IMR-90 (cell line): ENCODE measurements at regions not wholly inside any gene's neighbourhood (a gene's known extent, or its start where the extent isn't known, plus 50 kb on each side); places are given as distances from the start of the nearest gene placed in this dataset.

Experiments
- ATAC-seq: fragments of 200-7000 bp; cut with Tn5 transposase; 2 replicates; pipeline ENCODE4 v1.9.1; 2020; ENCODE audit warnings: low read depth, mild to moderate bottlenecking, moderate library complexity
- BruUV-seq: library from RNA; stranded (reverse); fragments of 400-500 nt; replicated peaks from 2 replicates; lab custom pipeline; 2021; lab: Mats Ljungman, UMichigan
- CTCF ChIA-PET: fragments of 300-600 bp; formaldehyde crosslinking; extraction: SDS; loops from one replicate; lab custom pipeline; 2021; ENCODE audit warnings: antibody characterized with exemption; lab: Yijun Ruan, JAX
- POLR2A ChIA-PET: fragments of 300-600 bp; sonication (Branson Sonifier 250); formaldehyde crosslinking; loops from one replicate; lab custom pipeline; 2022; ENCODE audit warnings: antibody characterized with exemption; ENCODE audit not compliant: unreplicated experiment; lab: Charles Lee
- DNase-seq: peaks from one replicate; pipeline ENCODE4 v3.0.0; 2013
- H2AFZ ChIP-seq: replicated peaks from 2 replicates; pipeline ENCODE3; 2013; ENCODE audit warnings: low read length, mild to moderate bottlenecking; ENCODE audit not compliant: poor library complexity
- H2AK5ac ChIP-seq: 2 replicates; pipeline ENCODE4 v1.6.1; 2013; ENCODE audit warnings: low read depth, low read length, inconsistent platforms
- H2AK9ac ChIP-seq: replicated peaks from 2 replicates; pipeline ENCODE3; 2013; ENCODE audit warnings: mild to moderate bottlenecking, low read depth, low read length, moderate library complexity; ENCODE audit not compliant: poor library complexity
- H2BK120ac ChIP-seq: 2 replicates; pipeline ENCODE4 v1.6.1; 2013; ENCODE audit warnings: low read depth, low read length, inconsistent platforms
- H2BK15ac ChIP-seq: 3 replicates; pipeline ENCODE4 v1.6.1; 2013; ENCODE audit warnings: low read depth, low read length, inconsistent platforms
- H2BK20ac ChIP-seq: 2 replicates; pipeline ENCODE4 v1.6.1; 2013; ENCODE audit warnings: low read depth, mild to moderate bottlenecking, inconsistent platforms, low read length, moderate library complexity
- H2BK5ac ChIP-seq: 2 replicates; pipeline ENCODE4 v1.6.1; 2013; ENCODE audit warnings: mild to moderate bottlenecking, low read depth, low read length, inconsistent platforms; ENCODE audit not compliant: poor library complexity, severe bottlenecking
- H3K14ac ChIP-seq: replicated peaks from 2 replicates; pipeline ENCODE4 v1.6.1; 2013; ENCODE audit warnings: low read depth, low read length, inconsistent platforms
- H3K18ac ChIP-seq: 2 replicates; pipeline ENCODE4 v1.6.1; 2013; ENCODE audit warnings: low read depth, low read length, control low read depth
- H3K23ac ChIP-seq: 2 replicates; pipeline ENCODE4 v1.6.1; 2013; ENCODE audit warnings: low read depth, low read length, inconsistent platforms
- H3K27ac ChIP-seq: 2 replicates; pipeline ENCODE4 v1.5.1; 2013; ENCODE audit warnings: mild to moderate bottlenecking, control low read depth, low read length; ENCODE audit not compliant: insufficient read depth
- H3K27me3 ChIP-seq: 2 replicates; pipeline ENCODE4 v1.6.1; 2013; ENCODE audit warnings: low read length; ENCODE audit not compliant: control insufficient read depth, insufficient read depth
- H3K36me3 ChIP-seq: 2 replicates; pipeline ENCODE4 v1.6.1; 2013; ENCODE audit warnings: low read length, mixed read lengths; ENCODE audit not compliant: control insufficient read depth, insufficient read depth
- H3K4ac ChIP-seq: 2 replicates; pipeline ENCODE4 v1.6.1; 2013; ENCODE audit warnings: low read depth, low read length, inconsistent platforms
- H3K4me1 ChIP-seq: 2 replicates; pipeline ENCODE4 v1.6.1; 2013; ENCODE audit warnings: low read length, mixed read lengths; ENCODE audit not compliant: control insufficient read depth, insufficient read depth
- H3K4me2 ChIP-seq: 2 replicates; pipeline ENCODE4 v1.6.1; 2013; ENCODE audit warnings: low read depth, mild to moderate bottlenecking, control low read depth, low read length, moderate library complexity
- H3K4me3 ChIP-seq: 2 replicates; pipeline ENCODE4 v1.5.1; 2013; ENCODE audit warnings: low read depth, mild to moderate bottlenecking, control low read depth, low read length, moderate library complexity; ENCODE audit not compliant: insufficient read depth
- H3K56ac ChIP-seq: 2 replicates; pipeline ENCODE4 v1.6.1; 2013; ENCODE audit warnings: low read length, inconsistent platforms; ENCODE audit not compliant: insufficient read depth; ENCODE audit errors: extremely low read depth
- H3K79me1 ChIP-seq, 2 experiments: 2 replicates each; pipeline ENCODE4 v1.6.1; 2013; ENCODE audit warnings: low read length in 2 of 2, inconsistent platforms in 1 of 2, low read depth in 1 of 2
- H3K9ac ChIP-seq: 2 replicates; pipeline ENCODE4 v1.6.1; 2013; ENCODE audit warnings: low read depth, low read length, control low read depth
- H3K9me1 ChIP-seq: 2 replicates; pipeline ENCODE4 v1.6.1; 2013; ENCODE audit warnings: low read length, inconsistent platforms; ENCODE audit not compliant: insufficient read depth
- H3K9me3 ChIP-seq: 2 replicates; pipeline ENCODE4 v1.6.1; 2013; ENCODE audit warnings: low read length; ENCODE audit not compliant: control insufficient read depth, insufficient read depth
- H4K20me1 ChIP-seq: 2 replicates; pipeline ENCODE4 v1.6.1; 2013; ENCODE audit warnings: low read length, inconsistent platforms; ENCODE audit not compliant: insufficient read depth
- H4K5ac ChIP-seq: 2 replicates; pipeline ENCODE4 v1.6.1; 2013; ENCODE audit warnings: mild to moderate bottlenecking, low read depth, low read length, control low read depth
- H4K8ac ChIP-seq, 2 experiments: 2 replicates each; pipeline ENCODE4 v1.6.1; 2013; ENCODE audit warnings: low read depth in 2 of 2, low read length in 2 of 2, control low read depth in 1 of 2, inconsistent platforms in 1 of 2
- H4K91ac ChIP-seq: 2 replicates; pipeline ENCODE4 v1.6.1; 2013; ENCODE audit warnings: low read depth, low read length, inconsistent platforms; ENCODE audit not compliant: insufficient read depth
- BHLHE40 ChIP-seq: fragments of 150-350 bp; IDR thresholded peaks from 2 replicates; pipeline ENCODE4 v1.6.1; 2016; ENCODE audit warnings: mild to moderate bottlenecking, low read depth, low read length
- CTCF ChIP-seq: conservative IDR thresholded peaks from 2 replicates; pipeline ENCODE4 v1.5.1; 2012; ENCODE audit warnings: mild to moderate bottlenecking, low read depth, low read length, improper control_type of control experiment
- FOS ChIP-seq: fragments of 150-350 bp; IDR thresholded peaks from 2 replicates; pipeline ENCODE4 v1.6.1; 2016; ENCODE audit warnings: low read depth, low read length
- MXI1 ChIP-seq: IDR thresholded peaks from 2 replicates; pipeline ENCODE4 v1.6.1; 2012; ENCODE audit warnings: low read depth, mild to moderate bottlenecking, low read length, moderate library complexity, borderline replicate concordance
- POLR2A ChIP-seq: IDR thresholded peaks from 2 replicates; pipeline ENCODE4 v1.6.1; 2012; ENCODE audit warnings: mild to moderate bottlenecking, low read depth, low read length
- RAD21 ChIP-seq: IDR thresholded peaks from 2 replicates; pipeline ENCODE4 v1.6.1; 2012; ENCODE audit warnings: low read length, improper control_type of control experiment
- RCOR1 ChIP-seq: IDR thresholded peaks from 2 replicates; pipeline ENCODE4 v1.6.1; 2012; ENCODE audit warnings: mild to moderate bottlenecking, low read length, improper control_type of control experiment; ENCODE audit not compliant: insufficient replicate concordance
- RFX5 ChIP-seq: IDR thresholded peaks from 2 replicates; pipeline ENCODE4 v1.8.0; 2012; ENCODE audit warnings: low read depth, mild to moderate bottlenecking, low read length, moderate library complexity
- SMC3 ChIP-seq: fragments of 150-350 bp; IDR thresholded peaks from 2 replicates; pipeline ENCODE4 v1.6.1; 2016; ENCODE audit warnings: low read depth, mild to moderate bottlenecking, antibody characterized with exemption, low read length, moderate library complexity
- whole genome bisulfite sequencing, 2 experiments: methylation state at CpG; one replicate each; pipeline versions ENCODE4 v1.1.5 to v1.1.7; 2013; ENCODE audit warnings: missing lambda C conversion rate in 2 of 2; ENCODE audit not compliant: insufficient read length in 1 of 2; ENCODE audit errors: extremely low coverage in 2 of 2; 5-methylcytosine and 5-hydroxymethylcytosine counted together
- dilution Hi-C: fragments of 300-500 bp; cut with HindIII; formaldehyde crosslinking; loops from one replicate; pipeline ENCODE4 v1.14.3; 2018; ENCODE audit warnings: low sequenced_read_pairs; ENCODE audit not compliant: unreplicated experiment
- in situ Hi-C: fragments of 300-500 bp; cut with MboI; formaldehyde crosslinking; loops from 3 replicates; pipeline ENCODE4 v1.14.3; 2019; ENCODE audit warnings: low sequenced_read_pairs, inconsistent platforms, mixed read lengths
- intact Hi-C: fragments of 100-400 bp; cut with micrococcal nuclease; formaldehyde crosslinking; loops from 2 replicates; pipeline ENCODE4 v1.10.0; 2022

GRCh38 chr13:26946684-26947343 is 186.2 kb upstream of the GPR12 start:
- H2BK120ac ChIP-seq = no peak overlapping the region
- H3K4me1 ChIP-seq = peaks cover 3% of the 10 kb centered on the region; the same call in 1 of the 2 replicates
- no peaks in the 10 kb centered on the region for H3K9me1 ChIP-seq
- H3K27me3 ChIP-seq = peaks cover 13% of the 10 kb centered on the region
- peak; percentile 97 for ATAC-seq
- no peak overlapping the region for H2BK5ac ChIP-seq
- TF ChIP-seq RAD21 = peak; percentile 95
- 0 out of 2 replicates have a peak, but pooled peaks have one; percentile 31 for TF ChIP-seq POLR2A
- no peak for TF ChIP-seq RFX5
- TF ChIP-seq MXI1 = no peak
- TF ChIP-seq FOS = no peak
- no peak for TF ChIP-seq RCOR1
- peak; percentile 93 for TF ChIP-seq CTCF
- TF ChIP-seq SMC3 = peak; percentile 85
- no peak for TF ChIP-seq BHLHE40
- intact Hi-C loops = loop anchor here (1.0 to 10.0 kb wide), 4 partner anchors 38 to 1038 kb away; partner anchors contain the start of gene URAD
- H3K9ac ChIP-seq = no peak overlapping the region
- no peak overlapping the region for H3K4ac ChIP-seq
- H3K4me2 ChIP-seq = no peak overlapping the region
- no peak overlapping the region for H2AFZ ChIP-seq
- no peak overlapping the region for H4K91ac ChIP-seq
- no peak overlapping the region for H2AK5ac ChIP-seq
- dilution Hi-C loops = no loop called here
- no peak overlapping the region for H3K14ac ChIP-seq
- H3K9me3 ChIP-seq = no peaks in the 10 kb centered on the region
- H4K8ac ChIP-seq = no peak overlapping the region
- H2BK20ac ChIP-seq = no peak overlapping the region
- no CpG with 5 or more reads among the region's 5 CpGs for WGBS, 2 experiments
- H3K36me3 ChIP-seq = no peaks in the 10 kb centered on the region
- no TSS peak for BruUV-seq
- DNase-seq = peak; percentile 73
- no peak overlapping the region for H3K18ac ChIP-seq
- ChIA-PET POLR2A (no interaction called here), CTCF (interaction anchor here (0.5 to 3.0 kb wide), 34 partner anchors 8 to 1026 kb away, joined by 3 to 52 read pairs (median 4); partner anchors contain the start of gene RASL11A)
- no peak overlapping the region for H3K27ac ChIP-seq
- H4K5ac ChIP-seq = no peak overlapping the region
- in situ Hi-C loops = loop anchor here (5.0 to 25.0 kb wide), 2 partner anchors 415 to 890 kb away; no protein-coding TSS in a partner anchor
- H4K20me1 ChIP-seq = no peaks in the 10 kb centered on the region
- H3K23ac ChIP-seq = no peak overlapping the region
- no peak overlapping the region for H2AK9ac ChIP-seq
- H3K56ac ChIP-seq = no peak overlapping the region
- H2BK15ac ChIP-seq = no peak overlapping the region
- H3K79me1 ChIP-seq = no peaks in the 10 kb centered on the region
- H3K4me3 ChIP-seq = no peak overlapping the region
